GM10248 (cell line): ENCODE measurements at regions not wholly inside any gene's neighbourhood (a gene's known extent, or its start where the extent isn't known, plus 50 kb on each side); places are given as distances from the start of the nearest gene placed in this dataset.

Experiments used
- CTCF ChIA-PET: fragments of 300-600 bp; sonication (Branson Sonifier 250); formaldehyde crosslinking; extraction: SDS; loops from one replicate; lab custom pipeline; 2021; ENCODE audit warnings: antibody characterized with exemption; lab: Yijun Ruan, JAX
- POLR2A ChIA-PET: fragments of 350-650 bp; sonication (Branson Sonifier 250); formaldehyde crosslinking; extraction: SDS; loops from one replicate; lab custom pipeline; 2020; ENCODE audit warnings: antibody characterized with exemption; lab: Yijun Ruan, JAX
- DNase-seq: peaks from one replicate; pipeline ENCODE4 v3.0.0; 2012; ENCODE audit errors: extremely low spot score
- CTCF ChIP-seq: IDR thresholded peaks from 2 replicates; pipeline ENCODE4 v1.5.1; 2012; ENCODE audit warnings: mild to moderate bottlenecking, low read depth; ENCODE audit errors: extremely low read depth, missing control alignments, control extremely low read depth

GRCh38 chr13:89733829-89734228 is 1613.7 kb upstream of the MIR17HG start:
- POLR2A ChIA-PET = no interaction called here
- TF ChIP-seq CTCF = no peak
- no peak for DNase-seq
- CTCF ChIA-PET = no interaction called here

- no peak for TF ChIP-seq CTCF
- no peak for DNase-seq
- CTCF ChIA-PET = no interaction called here
- POLR2A ChIA-PET = no interaction called here
Measured at GRCh38 chr13:89737051-89737450, 1610.4 kb upstream of the MIR17HG start.

GRCh38 chr13:89738072-89738471 is 1609.4 kb upstream of the MIR17HG start:
- DNase-seq = no peak
- POLR2A ChIA-PET = no interaction called here
- CTCF ChIA-PET = no interaction called here
- TF ChIP-seq CTCF = no peak

GRCh38 chr13:89740994-89741685 is 1606.3 kb upstream of the MIR17HG start:
- no peak for DNase-seq
- ChIA-PET POLR2A (no interaction called here), CTCF (no interaction called here)
- TF ChIP-seq CTCF = no peak

DNA sequence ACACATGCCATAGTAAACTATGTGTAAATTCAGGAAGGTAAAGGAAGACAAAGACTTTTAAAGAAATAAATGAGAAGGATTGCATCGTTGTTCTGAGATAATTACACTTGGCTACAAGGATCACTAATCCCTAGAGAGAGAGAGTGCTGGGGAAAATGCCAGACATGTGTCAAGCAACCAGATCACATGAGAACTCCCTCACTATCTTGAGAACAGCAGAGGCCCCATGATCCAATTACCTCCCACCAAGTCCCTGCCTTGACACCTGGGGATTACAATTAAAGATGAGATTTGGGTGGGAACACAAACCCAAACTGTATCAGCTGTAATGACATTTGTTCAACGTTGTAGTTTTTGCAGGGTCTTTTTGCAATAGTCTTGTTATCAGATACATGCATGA is 1600.9 kb upstream of the MIR17HG start:
- CTCF ChIA-PET = no interaction called here
- POLR2A ChIA-PET = no interaction called here
- TF ChIP-seq CTCF = no peak
- DNase-seq = no peak

DNA sequence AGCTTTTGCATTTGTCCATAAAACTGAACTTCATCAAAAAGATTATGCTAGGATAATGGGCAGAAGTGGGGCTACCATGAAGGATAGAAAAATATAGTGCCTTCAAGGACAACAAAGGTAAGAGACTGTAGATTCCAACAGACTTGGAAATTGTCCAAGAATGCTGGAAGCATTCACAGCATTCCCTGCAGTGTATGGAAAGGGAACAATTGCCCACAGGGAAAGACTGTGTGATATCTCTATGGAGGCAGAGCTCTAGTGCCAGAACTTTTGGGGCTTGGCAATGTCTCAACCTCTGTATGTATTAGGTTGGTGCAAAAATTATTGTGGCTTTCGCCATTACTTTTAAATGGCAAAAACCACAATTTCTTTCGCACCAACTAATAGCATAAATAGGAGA is 1598.8 kb upstream of the MIR17HG start:
- ChIA-PET POLR2A (no interaction called here), CTCF (no interaction called here)
- no peak for TF ChIP-seq CTCF
- no peak for DNase-seq

- DNase-seq = no peak
- POLR2A ChIA-PET = no interaction called here
- TF ChIP-seq CTCF = no peak
- CTCF ChIA-PET = no interaction called here
Measured at GRCh38 chr13:89749888-89750287, 1597.6 kb upstream of the MIR17HG start.
